Ramos (cell line): ENCODE measurements at regions not wholly inside any gene's neighbourhood (a gene's known extent, or its start where the extent isn't known, plus 50 kb on each side); places are given as distances from the start of the nearest gene placed in this dataset.

Experiments used
- in situ Hi-C: fragments of 300-500 bp; cut with MboI; formaldehyde crosslinking; loops from one replicate; pipeline ENCODE4 v1.14.3; 2022; ENCODE audit warnings: low sequenced_read_pairs; ENCODE audit not compliant: unreplicated experiment

DNA sequence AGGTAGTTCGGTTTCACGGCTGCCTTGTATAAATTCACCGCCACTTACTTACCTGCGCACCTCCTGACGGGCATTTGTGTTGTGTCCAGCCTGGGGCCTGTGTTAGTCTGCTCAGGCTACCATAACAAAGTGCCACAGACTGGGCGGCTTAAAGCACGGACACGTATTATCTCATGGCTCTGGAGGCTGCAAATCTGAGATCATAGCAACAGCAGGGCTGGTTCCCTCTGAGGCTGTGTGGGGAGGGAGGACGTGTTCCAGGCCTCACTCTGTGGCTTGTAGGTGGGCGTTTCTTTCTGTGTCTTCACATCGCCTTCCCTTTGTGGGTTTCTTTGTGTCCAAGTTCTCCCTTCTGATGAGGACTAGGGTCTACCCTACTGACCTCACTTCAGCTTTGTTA, 93.5 kb upstream of the FZD10 start:
- in situ Hi-C loops = no loop called here

DNA sequence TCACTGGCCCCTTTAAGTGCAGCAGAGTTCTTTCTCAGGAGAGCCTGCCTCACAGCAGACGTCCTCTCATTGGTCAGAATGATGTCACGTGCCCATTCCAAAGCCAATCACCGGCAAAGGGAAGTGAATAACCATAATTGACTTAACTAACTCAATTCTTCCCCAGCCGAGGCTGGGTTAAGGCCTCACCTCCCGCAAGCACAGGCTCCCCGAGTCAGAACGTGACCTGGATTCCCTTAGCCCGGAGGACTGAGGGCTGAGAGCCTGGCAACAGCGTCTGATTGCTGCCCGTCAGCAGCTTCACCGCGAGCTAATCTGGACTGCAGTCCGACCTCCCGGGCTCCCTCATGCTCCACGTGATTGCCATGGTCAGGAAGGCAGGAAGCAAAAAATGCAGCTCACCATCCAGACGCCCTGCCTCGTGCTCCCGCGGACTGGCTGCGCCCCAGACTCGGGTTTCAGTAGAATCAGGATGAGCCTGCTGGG, 92.1 kb upstream of the FZD10 start:
- in situ Hi-C loops = no loop called here

DNA sequence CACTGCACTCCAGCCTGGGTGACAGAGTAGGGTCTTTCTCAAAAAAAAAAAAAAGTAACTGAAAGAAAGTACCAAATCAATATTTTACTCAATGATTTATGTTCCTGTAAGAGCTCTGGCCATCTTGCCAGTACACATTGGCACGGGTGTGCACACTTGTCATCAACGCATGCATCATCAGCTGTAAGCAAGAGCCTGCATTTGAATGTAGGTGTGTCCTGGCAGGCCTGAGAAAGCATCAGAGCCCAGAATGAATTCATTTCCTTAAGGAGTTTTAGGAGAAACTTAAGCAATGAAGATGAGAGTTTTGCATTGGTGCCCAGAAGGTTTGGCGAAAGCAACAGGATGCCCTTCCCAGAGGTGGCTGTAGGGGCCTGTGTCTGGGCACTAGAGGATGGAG, 88.5 kb upstream of the FZD10 start:
- in situ Hi-C loops = no loop called here

DNA sequence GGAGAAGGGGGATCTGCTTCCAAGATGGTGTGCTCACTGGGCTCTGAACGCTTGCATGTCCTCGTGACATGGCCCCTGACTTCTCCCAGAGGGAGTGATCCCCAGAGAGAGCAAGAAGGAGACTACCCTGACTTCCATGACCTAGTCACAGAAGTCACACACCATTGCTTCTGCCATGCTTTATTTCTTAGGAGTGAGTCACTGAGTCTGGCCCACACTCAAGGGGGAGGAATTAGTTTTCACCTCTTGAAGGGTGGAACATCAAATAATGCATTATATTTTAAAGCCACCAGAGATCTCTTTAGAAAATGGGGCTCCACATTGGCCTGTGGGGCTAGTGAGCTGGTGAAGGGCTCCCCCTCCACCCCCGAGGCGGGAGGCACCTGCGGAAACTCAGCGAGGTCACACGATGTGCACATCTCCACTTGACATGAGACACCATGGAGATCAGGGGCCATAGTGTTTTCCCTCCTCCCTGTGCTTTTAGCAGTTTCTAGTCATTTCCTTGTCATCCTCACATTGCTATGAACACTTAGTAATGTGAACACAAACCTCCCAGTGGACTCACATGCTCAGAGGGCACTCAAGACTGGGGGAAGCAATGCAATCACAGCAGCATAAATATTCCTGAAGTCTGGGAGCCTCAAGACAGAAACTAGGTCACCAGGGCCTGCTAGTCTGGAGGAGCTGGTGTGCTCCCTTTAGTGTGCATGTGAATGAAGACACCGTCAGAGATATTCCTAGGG, 87.4 kb upstream of the FZD10 start:
- in situ Hi-C loops = no loop called here

DNA sequence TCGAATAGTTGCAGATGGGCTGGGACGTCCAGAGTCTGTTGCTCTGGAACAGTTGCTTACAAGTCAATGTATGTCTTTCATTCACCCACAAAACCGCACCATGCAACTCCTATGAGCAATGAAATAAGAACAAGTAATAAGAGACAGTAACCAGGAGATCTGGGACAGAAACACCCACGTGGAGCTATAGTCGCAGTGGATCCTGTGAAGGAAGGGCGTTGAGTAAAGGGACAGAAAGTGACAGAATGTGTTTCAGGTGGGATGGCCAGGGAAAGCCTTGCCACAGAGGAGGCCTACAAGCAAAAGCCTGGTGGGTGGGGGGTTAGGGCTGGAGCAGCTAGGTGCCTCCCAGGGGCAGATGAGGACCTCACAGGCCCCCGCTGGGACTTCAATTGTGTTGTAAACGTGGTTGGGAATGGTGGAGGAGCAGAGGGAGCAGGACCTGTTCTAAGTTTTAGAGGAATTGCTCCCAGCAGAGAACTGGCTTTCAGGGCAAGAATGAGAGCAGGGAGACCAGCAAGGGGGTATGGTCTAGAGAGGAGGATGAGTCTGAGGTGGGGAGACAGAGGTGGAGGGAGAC, 86.7 kb upstream of the FZD10 start:
- in situ Hi-C loops = no loop called here

DNA sequence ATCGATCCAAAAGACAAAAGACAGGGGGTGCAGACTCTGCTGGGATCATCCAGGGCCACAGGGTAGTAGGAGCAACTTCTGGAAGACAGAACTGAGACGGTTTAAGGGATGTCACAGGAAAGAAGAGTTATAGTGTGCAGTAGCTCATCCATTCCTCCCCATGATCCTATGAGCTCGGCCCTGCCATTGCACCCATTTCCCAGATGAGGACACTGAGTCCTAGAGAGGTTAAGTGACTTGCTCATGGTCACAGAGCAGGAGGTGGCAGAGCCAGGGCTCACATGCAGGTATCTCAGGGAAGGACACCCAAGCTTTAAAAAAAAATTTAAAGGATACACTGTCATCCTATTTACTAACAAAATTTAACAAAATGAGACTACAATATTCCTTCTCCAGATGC, 86.1 kb upstream of the FZD10 start:
- in situ Hi-C loops = no loop called here

DNA sequence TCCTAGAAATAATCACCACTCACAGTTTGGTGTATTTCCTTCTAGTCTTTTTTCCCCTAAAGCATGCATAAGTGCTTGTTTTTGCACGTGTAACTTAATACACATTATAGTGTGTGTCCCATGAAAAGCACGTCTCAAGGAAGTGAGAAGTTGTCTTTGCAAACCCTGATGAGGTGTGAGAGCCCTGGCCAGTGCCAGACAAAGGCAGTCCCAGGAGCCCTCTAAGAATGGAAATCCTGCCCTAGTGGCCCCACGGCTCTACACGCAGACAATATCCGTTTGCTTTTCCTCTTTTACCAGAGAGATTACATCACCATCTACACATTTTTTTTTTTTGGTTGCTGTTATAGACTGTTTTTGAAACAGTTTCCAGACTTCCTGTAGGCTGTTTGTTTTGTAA, 85.5 kb upstream of the FZD10 start:
- in situ Hi-C loops = no loop called here

DNA sequence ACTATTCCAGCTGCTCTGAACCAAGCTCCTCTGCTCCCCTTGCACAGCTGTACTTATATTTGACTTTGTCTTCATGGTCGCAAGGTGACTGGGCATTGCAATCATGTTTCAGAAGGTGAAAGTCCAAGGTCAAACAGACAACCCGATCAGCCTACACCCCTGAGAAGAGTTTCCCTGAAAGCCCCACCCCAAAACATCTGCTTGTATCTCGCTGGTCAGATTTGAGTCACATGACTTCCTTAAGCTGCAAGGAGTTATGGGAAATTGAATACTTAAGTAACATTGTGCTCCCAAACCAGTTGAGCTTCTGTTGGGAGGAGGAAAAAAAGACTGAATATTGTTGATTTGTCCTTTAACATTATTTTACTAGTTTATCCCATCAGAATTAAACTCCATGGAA, 83.4 kb upstream of the FZD10 start:
- in situ Hi-C loops = no loop called here

DNA sequence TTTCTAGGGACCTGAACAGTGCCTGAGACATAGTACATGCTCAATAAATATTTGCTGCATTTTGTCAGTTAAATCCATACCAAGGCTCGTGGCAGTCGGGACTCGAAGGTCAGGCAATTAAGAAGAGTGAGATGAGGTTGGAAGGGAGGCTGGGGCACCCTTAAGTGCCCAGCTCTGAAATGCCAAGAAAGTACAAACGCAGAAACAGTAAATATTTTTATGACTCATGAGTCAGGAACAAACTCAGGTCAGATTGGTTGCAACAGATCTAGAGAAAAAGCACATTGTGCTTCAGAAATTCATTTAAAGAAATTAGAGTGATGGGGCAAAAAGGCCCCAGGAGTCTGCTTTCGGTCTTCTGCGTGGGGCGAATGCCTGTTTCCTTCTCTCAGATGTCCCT, 83.0 kb upstream of the FZD10 start:
- in situ Hi-C loops = no loop called here

DNA sequence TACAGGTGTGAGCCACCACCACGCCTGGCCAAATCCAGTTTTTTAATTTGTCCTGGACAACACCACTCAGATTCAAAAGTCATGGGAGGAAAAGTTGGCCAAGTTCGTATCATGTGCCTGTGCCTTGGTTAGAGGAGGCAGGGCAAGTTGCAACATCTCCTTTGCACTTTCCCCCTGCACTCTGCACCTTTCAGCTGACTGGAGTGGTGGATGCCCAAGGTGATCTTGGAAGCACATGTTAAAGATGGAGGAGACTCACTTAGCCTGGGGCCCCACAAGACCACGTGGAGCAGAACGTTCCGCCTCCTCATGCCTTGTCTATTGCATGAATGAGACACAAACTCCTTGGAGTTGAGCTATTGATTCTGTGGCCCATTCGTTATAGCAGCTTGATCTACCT, 82.1 kb upstream of the FZD10 start:
- in situ Hi-C loops = no loop called here

DNA sequence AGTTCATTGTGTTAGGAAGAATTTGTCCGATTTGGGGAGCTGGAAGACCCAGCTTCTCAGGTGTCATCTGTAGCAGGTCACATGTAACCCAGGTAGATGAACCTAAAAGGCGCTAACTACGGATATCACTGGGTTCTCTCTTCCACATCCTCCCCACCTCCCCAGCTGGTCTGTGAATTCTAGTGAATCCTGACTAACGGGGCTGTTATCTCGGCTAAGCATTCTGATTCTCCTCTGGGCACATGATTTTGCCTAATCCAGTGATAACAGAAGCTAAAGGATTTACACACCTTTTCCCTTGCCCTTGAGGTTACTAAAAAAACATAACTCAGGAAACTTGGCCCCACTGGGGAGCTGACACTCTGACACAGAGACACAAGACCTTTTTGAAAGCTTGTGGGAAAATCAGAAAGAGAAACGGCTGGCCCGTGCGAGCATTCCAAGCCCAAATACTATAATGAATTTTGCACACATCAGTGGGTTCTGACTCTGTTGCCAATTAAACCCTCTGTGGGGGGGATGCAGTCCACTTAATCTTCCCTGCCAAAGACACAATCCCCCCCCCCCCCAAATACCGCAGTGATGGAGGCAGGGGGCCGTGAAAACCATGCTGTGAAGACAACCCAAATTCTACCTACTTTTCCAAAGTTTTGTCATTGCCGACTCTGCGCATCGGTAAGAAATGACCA, 81.0 kb upstream of the FZD10 start:
- in situ Hi-C loops = no loop called here

DNA sequence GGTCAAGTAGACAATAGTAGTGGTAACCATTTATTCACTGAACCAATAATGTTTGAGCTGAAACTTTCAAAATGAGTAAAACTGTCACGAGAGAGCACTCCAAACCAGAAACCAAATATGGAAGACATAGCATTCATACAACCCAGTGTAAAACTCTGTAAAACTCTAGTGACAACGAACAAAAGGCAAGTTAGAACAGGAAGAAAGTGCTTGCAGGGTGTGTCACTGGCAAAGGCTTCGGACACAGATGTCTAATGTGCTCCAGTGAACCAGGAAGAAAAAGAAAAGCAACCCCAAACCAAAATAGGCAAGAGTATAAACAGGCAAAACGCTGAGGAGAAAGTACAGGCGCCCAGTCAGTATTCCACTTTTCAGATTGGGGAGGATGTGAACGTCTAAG, 79.3 kb upstream of the FZD10 start:
- in situ Hi-C loops = no loop called here

DNA sequence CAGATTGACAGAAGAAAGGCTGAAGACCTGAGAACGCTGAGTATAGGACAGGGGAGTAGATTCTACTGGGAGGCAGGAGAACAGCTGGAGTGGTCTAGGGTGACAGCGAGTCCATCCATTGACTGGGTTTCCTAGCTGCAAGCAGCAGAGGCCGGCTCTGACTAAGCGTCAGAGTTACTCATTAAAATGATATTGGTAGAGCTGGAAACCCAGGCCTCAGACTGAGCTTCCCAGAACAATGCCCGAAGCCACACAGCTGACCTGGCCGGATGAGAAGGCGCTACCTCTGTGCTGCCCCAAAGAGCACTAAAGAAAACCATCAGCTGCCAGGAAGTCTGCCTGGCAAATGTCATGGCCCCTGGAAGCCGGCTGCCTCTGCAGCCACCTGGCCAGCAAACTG, 78.5 kb upstream of the FZD10 start:
- in situ Hi-C loops = no loop called here

DNA sequence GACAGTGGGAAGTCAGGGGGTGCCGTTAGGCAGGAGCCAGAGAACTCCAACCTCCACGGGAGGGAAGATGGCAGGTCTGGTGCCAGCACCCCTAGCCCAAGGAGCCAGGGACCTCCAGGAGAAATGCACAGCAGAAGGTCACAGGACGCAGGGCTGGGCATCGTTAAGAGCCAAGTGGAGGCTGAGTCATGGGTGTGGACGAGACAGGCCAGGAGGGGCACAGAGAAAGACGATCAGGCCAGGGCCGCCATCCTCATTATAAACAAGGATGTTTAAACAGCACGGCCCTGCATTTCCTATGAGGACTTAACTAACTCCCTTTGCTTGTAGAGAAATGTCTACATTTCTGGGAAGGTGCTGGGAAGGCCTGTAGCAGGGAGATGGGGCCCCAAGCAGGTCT, 77.9 kb upstream of the FZD10 start:
- in situ Hi-C loops = no loop called here

DNA sequence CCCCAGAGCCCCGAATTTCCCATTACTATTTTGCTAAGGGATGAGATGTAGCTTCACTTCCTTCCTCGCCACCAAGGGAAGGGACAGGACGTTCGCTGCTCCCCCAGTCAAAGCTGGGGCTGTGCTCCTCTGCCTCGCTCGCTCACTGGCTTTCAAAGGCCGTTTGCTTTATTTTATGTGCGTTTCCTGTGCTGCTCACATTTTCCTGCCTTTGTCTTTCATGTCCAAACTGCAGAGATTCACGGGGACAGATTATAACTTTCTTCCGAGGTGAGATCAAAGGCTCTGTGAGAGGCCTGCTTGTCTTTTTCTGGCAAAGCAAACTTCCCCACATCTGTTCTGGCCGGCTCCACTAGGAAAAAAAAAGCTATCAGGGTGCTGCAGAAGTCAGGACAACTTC, 76.0 kb upstream of the FZD10 start:
- in situ Hi-C loops = no loop called here

DNA sequence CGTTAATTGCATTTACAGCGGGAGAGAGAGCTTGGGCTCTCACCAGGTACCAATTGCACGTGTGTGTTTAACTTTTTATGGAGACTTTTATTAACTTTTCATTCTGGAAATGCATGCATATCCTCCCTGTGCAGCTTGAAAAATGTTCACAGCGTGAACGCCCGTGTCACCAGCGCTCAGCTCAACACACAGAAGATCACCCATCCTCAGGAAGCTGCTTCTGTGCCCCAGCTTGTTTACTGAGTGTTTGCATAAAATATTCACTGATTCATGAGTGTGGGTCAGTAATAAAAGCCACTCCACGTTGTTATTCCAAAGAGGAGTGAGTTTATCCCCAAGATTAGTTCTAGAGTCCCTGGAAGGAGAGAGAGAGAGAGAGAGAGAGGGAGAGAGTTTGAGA, 75.5 kb upstream of the FZD10 start:
- in situ Hi-C loops = no loop called here

DNA sequence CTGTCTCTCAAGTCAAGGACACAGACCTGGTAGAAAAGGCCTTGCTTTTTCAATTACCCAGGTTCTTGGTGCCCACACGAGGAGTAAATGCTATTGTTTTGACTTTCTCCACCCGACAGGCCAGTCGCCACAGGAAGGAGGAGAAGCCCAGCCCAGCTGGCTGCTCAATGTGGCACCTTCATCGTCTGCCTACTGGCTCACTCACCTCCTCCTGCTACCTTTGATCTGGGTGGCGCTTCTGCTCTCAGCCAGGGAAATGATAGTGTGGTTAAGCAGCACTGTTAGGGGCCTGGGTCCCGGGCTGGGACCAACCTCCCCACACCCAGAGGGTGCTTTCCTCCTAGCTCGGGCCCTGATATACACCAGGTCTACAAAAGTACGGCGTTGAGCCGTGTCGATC, 75.0 kb upstream of the FZD10 start:
- in situ Hi-C loops = no loop called here

DNA sequence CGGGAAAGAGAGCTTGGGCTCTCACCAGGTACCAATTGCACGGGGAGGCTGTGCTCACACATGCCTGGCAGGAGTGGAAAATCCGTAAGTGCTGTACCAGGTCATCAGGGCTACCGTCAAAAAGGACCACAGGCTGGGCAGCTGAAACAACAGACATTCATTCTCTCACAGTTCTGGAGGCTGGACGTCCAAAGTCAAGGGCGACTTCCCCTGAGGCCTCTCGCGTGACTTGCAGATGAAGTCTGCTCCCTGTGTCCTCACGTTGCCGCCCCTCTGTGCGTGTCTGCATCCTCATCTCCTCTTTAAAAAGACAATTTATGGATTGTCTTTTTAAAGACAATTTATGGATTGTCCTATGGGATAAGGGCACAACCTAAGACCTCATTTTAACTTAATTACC, 73.8 kb upstream of the FZD10 start:
- in situ Hi-C loops = no loop called here

DNA sequence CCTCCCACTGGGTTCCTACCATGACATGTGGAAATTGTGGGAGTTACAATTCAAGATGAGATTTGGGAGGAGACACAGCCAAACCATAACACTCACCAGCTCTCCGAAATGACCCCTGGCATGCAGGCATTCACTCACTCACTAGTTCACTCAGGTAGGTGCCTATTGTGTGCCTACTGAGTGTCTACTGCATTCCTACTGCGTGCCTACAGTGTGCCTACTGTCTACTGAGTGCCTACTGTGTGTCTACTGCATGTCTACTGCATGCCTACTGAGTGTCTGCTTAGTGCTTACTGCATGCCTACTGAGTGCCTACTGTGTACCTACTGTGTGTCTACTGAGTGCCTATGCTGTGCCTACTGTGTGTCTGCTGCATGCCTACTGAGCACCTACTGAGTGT, 71.7 kb upstream of the FZD10 start:
- in situ Hi-C loops = no loop called here

DNA sequence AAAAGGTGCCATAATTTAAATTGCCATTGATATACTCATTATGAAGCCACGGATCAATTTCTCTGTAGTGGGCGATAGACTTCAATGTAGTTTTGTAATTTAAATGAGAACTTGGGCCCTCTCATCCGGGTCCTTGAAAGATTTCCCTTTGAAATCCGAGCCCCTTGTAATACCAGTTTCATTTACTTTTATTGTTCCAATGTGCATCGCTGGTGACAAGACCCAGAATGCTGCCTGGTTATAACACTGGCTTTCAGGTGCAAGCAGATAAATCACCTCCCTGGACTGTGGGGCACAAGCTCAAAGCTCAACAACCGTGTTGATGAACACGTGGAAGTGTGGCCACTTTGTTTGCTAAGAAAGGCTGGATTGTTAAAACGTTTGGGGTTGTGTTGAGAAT, 68.9 kb upstream of the FZD10 start:
- in situ Hi-C loops = no loop called here

DNA sequence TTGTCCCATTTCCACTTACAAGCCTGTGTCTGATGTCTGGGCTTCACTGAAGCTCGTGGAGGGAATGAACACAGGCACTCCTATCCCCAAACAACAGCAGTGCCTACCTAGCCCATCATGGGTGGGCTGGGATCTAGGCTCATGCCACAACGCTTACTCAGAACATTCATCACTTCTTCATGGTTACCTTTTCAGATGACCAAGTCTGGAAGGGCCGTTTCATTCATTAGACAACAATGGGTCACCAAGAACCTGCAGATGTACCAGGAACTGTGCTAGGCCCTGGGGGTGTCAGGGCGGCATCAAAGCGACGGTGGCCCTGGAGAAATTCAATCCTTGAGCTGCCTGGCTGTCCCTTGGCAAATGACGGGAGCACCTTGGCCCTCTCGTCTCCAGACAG, 64.9 kb upstream of the FZD10 start:
- in situ Hi-C loops = no loop called here

DNA sequence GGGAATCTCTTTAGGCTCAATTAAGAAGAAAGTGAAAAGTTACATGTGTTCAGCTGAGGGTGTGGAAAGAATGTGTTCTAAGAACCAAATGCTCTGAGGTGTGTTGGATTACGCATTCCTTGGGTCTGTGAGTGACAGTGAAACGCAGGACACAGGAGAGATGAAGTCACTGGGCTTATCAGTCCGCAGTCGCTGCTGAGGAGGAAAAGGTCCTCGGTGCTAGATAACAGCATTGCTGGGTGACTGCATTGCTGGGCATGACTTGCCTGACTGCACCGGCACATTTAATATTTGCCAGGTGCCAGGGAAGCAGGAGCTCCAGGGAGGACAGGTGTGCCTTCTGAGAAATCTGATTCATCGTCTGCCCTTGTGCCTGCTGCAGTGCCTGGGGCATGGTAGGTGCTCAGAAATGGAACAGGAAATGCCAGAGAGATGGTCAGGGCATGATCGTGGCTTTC, 64.4 kb upstream of the FZD10 start:
- in situ Hi-C loops = no loop called here
